Vagina (tissue), 2 donors: ENCODE measurements at regions not wholly inside any gene's neighbourhood (a gene's known extent, or its start where the extent isn't known, plus 50 kb on each side); places are given as distances from the start of the nearest gene placed in this dataset.
"Not testable (repeated sequence)": the region's sequence is repeated elsewhere in the genome, so short reads cannot be mapped to it uniquely, and the experiment has no call there.

ENCODE experiments used
- DNase-seq, 2 donors: peaks; one replicate each; pipeline ENCODE4 v3.0.0-alpha.2; 2017; ENCODE audit errors: extremely low spot score in 2 of 2
- H3K27ac ChIP-seq: fragments of 200-600 bp; sonication (generic); one replicate; pipeline ENCODE4 v1.5.1; 2019
- H3K27me3 ChIP-seq: fragments of 200-600 bp; sonication (generic); one replicate; pipeline ENCODE4 v1.5.1; 2019
- H3K36me3 ChIP-seq, 2 donors: fragments of 200-600 bp; sonication (generic); one replicate each; pipeline ENCODE4 v1.5.1; 2017 to 2019
- H3K4me1 ChIP-seq: fragments of 200-600 bp; sonication (generic); one replicate; pipeline ENCODE4 v1.5.1; 2019
- H3K4me3 ChIP-seq, 2 donors: fragments of 200-600 bp; sonication (generic); 1 replicate in 1 of 2; 2 replicates in 1 of 2; pipeline ENCODE4 v1.5.1; 2016 to 2019
- H3K9me3 ChIP-seq: fragments of 200-600 bp; sonication (generic); one replicate; pipeline ENCODE4 v1.5.1; 2019
- POLR2A ChIP-seq, 2 donors: fragments of 450-650 bp; IDR thresholded peaks; one replicate each; pipeline ENCODE4 v1.6.1; 2017; ENCODE audit warnings: antibody characterized with exemption in 2 of 2, mild to moderate bottlenecking in 2 of 2, moderate library complexity in 2 of 2
- POLR2AphosphoS5 ChIP-seq, 2 donors: sonication (generic); formaldehyde crosslinking; IDR thresholded peaks; one replicate each; pipeline ENCODE4 v1.9.0; 2017; ENCODE audit warnings: antibody characterized with exemption in 2 of 2, mild to moderate bottlenecking in 2 of 2, low read depth in 1 of 2; ENCODE audit not compliant: insufficient read depth in 1 of 2
- intact Hi-C: fragments of 100-400 bp; cut with DNase I; formaldehyde crosslinking; loops from one replicate; pipeline ENCODE4 v1.15.1; 2023
- TF ChIP-seq, protein P1 (sequence below), 3 experiments: fragments of 450-650 bp in 2 of 3; fragments of 200-600 bp in 1 of 3; sonication (generic) in 1 of 3; IDR thresholded peaks; one replicate each; pipeline ENCODE4 v1.5.1; 2017 to 2019; ENCODE audit warnings: antibody characterized with exemption in 3 of 3, mild to moderate bottlenecking in 2 of 3, moderate library complexity in 2 of 3

DNA sequence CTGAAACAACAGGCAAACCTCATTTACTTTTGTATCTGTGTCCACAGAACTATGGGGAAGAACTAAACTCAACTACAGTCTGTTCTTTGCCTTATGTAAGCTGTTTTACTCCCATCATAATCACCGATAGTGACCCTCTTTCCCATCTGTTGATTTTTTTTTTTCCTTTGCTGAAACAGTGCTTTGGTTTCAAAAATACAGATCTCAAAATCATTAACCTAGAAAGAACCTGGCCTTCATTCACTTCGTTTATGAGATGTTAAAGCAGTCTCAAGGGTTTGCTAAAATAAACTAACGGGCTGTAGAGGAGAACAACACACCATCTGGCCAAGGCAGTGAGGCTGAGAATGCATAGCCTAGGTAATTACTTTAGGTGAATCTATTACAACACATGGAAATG lies 706.6 kb upstream of the ZNF608 start:
- no peak for DNase-seq
- Histone ChIP-seq H3K4me1 (no peaks in the 10 kb centered on the region), H3K27me3 (no peaks in the 10 kb centered on the region), H3K9me3 (no peaks in the 10 kb centered on the region), H3K4me3 (no peak overlapping the region), H3K27ac (no peak overlapping the region), H3K36me3 (no peaks in the 10 kb centered on the region)
- TF ChIP-seq, protein P1, sequence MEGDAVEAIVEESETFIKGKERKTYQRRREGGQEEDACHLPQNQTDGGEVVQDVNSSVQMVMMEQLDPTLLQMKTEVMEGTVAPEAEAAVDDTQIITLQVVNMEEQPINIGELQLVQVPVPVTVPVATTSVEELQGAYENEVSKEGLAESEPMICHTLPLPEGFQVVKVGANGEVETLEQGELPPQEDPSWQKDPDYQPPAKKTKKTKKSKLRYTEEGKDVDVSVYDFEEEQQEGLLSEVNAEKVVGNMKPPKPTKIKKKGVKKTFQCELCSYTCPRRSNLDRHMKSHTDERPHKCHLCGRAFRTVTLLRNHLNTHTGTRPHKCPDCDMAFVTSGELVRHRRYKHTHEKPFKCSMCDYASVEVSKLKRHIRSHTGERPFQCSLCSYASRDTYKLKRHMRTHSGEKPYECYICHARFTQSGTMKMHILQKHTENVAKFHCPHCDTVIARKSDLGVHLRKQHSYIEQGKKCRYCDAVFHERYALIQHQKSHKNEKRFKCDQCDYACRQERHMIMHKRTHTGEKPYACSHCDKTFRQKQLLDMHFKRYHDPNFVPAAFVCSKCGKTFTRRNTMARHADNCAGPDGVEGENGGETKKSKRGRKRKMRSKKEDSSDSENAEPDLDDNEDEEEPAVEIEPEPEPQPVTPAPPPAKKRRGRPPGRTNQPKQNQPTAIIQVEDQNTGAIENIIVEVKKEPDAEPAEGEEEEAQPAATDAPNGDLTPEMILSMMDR (IDR thresholded peaks at IDR 0.05): no peak
- no peak for TF ChIP-seq POLR2A (IDR thresholded peaks at IDR 0.05)
- TF ChIP-seq POLR2AphosphoS5 (IDR thresholded peaks at IDR 0.05; ENCODE audit: insufficient read depth in 1 of 2, low read depth in 1 of 2): no peak
- intact Hi-C loops: no loop called here

- H3K4me1 ChIP-seq: no peaks in the 10 kb centered on the region
- H3K9me3 ChIP-seq: no peaks in the 10 kb centered on the region
- intact Hi-C loops: no loop called here
- no peaks in the 10 kb centered on the region for H3K27me3 ChIP-seq
- no peak for DNase-seq
- H3K36me3 ChIP-seq: no peaks in the 10 kb centered on the region
- H3K27ac ChIP-seq: no peak overlapping the region
- TF ChIP-seq POLR2A (IDR thresholded peaks at IDR 0.05) (no peak), POLR2AphosphoS5 (IDR thresholded peaks at IDR 0.05; ENCODE audit: insufficient read depth in 1 of 2, low read depth in 1 of 2) (no peak)
- TF ChIP-seq, protein P1 (IDR thresholded peaks at IDR 0.05): no peak
- no peak overlapping the region for H3K4me3 ChIP-seq
These were observed 708.6 kb upstream of the ZNF608 start for GRCh38 chr5:125455041-125455440.

DNA sequence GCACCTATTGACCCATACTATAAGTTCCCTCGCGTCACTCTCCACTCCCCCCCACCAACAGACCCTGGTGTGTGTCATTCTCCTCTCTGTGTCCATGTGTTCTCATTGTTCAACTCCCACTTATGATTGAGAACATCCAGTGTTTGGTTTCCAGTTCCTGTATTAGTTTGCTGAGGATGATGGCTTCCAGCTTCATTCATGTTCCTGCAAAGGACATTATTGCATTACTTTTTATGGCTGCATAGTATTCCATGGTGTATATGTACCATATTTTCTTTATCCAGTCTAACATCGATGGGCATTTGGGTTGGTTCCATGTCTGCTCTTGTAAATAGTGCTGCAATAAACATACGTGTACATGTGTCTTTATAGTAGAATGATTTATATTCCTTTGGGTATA lies 709.6 kb upstream of the ZNF608 start:
- H3K4me1 ChIP-seq, H3K4me3 ChIP-seq, H3K27me3 ChIP-seq, H3K36me3 ChIP-seq, intact Hi-C loops, H3K9me3 ChIP-seq, H3K27ac ChIP-seq, DNase-seq: not testable (repeated sequence)

- TF ChIP-seq, protein P1 (IDR thresholded peaks at IDR 0.05): no peak
- TF ChIP-seq POLR2AphosphoS5 (IDR thresholded peaks at IDR 0.05; ENCODE audit: insufficient read depth in 1 of 2, low read depth in 1 of 2) (no peak), POLR2A (IDR thresholded peaks at IDR 0.05) (no peak)
- Histone ChIP-seq H3K36me3 (no peaks in the 10 kb centered on the region), H3K27ac (no peak overlapping the region), H3K9me3 (no peaks in the 10 kb centered on the region), H3K4me3 (no peak overlapping the region), H3K4me1 (no peaks in the 10 kb centered on the region), H3K27me3 (no peaks in the 10 kb centered on the region)
- DNase-seq: no peak
- intact Hi-C loops: no loop called here
These were observed 711.2 kb upstream of the ZNF608 start for GRCh38 chr5:125457617-125458016.

DNA sequence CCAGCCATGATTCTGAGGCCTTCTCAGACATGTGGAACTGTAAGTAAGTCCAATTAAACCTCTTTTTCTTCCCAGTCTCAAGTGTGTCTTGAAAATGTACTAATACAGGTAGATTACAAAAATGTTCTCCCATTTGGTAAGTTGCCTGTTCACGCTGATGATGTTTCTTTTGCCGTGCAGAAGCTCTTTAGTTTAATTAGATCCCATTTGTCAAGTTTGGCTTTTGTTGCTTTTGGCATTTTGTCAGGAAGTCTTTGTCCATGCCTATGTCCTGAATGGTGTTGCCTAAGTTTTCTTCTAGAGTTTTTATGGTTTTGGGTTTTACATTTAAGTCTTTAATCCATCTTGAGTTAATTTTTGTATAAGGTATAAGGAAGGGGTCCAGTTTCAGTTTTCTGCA lies 712.5 kb upstream of the ZNF608 start:
- H3K27me3 ChIP-seq, DNase-seq, H3K27ac ChIP-seq, H3K36me3 ChIP-seq, H3K4me3 ChIP-seq, H3K9me3 ChIP-seq, H3K4me1 ChIP-seq, intact Hi-C loops: not testable (repeated sequence)

DNA sequence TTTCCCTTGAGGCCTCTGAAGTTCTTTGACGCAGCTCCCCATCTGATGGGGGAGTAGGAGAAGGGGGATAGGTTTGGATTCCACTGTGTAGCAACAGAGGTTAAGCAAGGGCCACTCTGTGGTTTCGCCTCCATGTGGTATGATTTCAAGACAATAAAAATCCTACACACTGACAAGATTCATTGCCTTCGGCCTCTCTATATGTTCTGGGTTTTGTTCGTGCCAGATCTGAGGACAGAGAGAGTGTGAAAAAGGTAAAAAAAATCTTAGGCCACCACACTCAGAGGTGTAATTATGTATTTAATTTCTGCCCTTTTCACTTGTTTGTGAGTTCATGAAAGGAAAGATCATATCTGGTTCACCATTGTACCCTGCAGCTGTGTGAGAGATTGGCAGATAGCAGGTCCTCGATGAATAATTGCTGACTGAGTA lies 715.2 kb upstream of the ZNF608 start:
- Histone ChIP-seq H3K9me3 (no peaks in the 10 kb centered on the region), H3K4me1 (no peaks in the 10 kb centered on the region), H3K4me3 (no peak overlapping the region), H3K36me3 (no peaks in the 10 kb centered on the region), H3K27me3 (no peaks in the 10 kb centered on the region), H3K27ac (no peak overlapping the region)
- DNase-seq: no peak
- TF ChIP-seq, protein P1 (IDR thresholded peaks at IDR 0.05): no peak
- TF ChIP-seq POLR2A (IDR thresholded peaks at IDR 0.05) (no peak), POLR2AphosphoS5 (IDR thresholded peaks at IDR 0.05; ENCODE audit: insufficient read depth in 1 of 2, low read depth in 1 of 2) (no peak)
- intact Hi-C loops: no loop called here
